GM23248 (cell line): ENCODE measurements at regions not wholly inside any gene's neighbourhood (a gene's known extent, or its start where the extent isn't known, plus 50 kb on each side); places are given as distances from the start of the nearest gene placed in this dataset.

ENCODE experiments used
- EZH2 ChIP-seq: fragments of 200-600 bp; sonication (generic); IDR thresholded peaks from 2 replicates; pipeline ENCODE4 v1.6.1; 2018; ENCODE audit warnings: antibody characterized with exemption, mild to moderate bottlenecking; ENCODE audit not compliant: insufficient read depth, poor library complexity, severe bottlenecking
- EZH2phosphoT487 ChIP-seq: fragments of 200-600 bp; sonication (generic); IDR thresholded peaks from 2 replicates; pipeline ENCODE4 v1.6.1; 2018; ENCODE audit warnings: antibody characterized with exemption, moderate library complexity, mild to moderate bottlenecking, low read depth; ENCODE audit not compliant: insufficient read depth

DNA sequence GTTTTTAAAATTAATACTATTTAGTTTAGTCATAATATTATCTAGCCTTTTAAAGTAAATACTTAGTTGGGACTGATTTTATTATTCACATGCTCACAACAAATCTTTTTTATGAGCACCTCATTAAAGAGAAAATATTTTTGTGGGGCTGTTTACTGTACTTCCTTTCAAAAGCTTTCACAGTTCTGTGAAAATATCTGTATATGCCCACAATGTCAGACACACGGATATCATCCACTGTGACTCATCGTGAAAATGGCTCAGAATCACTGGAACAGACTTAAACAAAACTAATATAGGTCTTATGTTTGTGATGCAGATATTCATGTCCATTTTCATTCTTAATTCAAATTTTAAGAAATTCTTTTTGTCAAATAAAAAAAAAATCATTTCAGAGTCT lies 305.2 kb downstream of the RAB38 start:
- TF ChIP-seq EZH2phosphoT487 = no peak
- no peak for TF ChIP-seq EZH2
